ENCODE measurements at regions not wholly inside any gene's neighbourhood (a gene's known extent, or its start where the extent isn't known, plus 50 kb on each side); places are given as distances from the start of the nearest gene placed in this dataset.
A peak's percentile ranks its signal among the peaks of the same experiment; 100 is the strongest.

DNA sequence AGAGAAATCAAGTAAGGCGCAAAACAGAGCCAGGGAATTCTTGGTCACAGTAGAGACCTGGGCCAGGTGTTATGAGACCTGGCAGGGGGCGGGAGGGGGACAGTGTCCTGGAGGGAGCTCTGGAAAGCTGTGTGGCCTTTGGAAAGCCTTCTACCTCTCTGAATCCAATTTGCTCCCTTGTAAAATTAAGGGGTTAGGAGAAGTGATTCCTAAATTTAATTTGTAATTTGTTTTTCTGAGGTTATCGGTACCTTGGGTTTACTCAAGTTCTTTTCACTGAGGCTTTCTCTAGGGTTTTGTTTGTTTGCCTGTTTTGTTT is 920.8 kb downstream of the TYW1 start (continued):
- TF ChIP-seq, protein P1, sequence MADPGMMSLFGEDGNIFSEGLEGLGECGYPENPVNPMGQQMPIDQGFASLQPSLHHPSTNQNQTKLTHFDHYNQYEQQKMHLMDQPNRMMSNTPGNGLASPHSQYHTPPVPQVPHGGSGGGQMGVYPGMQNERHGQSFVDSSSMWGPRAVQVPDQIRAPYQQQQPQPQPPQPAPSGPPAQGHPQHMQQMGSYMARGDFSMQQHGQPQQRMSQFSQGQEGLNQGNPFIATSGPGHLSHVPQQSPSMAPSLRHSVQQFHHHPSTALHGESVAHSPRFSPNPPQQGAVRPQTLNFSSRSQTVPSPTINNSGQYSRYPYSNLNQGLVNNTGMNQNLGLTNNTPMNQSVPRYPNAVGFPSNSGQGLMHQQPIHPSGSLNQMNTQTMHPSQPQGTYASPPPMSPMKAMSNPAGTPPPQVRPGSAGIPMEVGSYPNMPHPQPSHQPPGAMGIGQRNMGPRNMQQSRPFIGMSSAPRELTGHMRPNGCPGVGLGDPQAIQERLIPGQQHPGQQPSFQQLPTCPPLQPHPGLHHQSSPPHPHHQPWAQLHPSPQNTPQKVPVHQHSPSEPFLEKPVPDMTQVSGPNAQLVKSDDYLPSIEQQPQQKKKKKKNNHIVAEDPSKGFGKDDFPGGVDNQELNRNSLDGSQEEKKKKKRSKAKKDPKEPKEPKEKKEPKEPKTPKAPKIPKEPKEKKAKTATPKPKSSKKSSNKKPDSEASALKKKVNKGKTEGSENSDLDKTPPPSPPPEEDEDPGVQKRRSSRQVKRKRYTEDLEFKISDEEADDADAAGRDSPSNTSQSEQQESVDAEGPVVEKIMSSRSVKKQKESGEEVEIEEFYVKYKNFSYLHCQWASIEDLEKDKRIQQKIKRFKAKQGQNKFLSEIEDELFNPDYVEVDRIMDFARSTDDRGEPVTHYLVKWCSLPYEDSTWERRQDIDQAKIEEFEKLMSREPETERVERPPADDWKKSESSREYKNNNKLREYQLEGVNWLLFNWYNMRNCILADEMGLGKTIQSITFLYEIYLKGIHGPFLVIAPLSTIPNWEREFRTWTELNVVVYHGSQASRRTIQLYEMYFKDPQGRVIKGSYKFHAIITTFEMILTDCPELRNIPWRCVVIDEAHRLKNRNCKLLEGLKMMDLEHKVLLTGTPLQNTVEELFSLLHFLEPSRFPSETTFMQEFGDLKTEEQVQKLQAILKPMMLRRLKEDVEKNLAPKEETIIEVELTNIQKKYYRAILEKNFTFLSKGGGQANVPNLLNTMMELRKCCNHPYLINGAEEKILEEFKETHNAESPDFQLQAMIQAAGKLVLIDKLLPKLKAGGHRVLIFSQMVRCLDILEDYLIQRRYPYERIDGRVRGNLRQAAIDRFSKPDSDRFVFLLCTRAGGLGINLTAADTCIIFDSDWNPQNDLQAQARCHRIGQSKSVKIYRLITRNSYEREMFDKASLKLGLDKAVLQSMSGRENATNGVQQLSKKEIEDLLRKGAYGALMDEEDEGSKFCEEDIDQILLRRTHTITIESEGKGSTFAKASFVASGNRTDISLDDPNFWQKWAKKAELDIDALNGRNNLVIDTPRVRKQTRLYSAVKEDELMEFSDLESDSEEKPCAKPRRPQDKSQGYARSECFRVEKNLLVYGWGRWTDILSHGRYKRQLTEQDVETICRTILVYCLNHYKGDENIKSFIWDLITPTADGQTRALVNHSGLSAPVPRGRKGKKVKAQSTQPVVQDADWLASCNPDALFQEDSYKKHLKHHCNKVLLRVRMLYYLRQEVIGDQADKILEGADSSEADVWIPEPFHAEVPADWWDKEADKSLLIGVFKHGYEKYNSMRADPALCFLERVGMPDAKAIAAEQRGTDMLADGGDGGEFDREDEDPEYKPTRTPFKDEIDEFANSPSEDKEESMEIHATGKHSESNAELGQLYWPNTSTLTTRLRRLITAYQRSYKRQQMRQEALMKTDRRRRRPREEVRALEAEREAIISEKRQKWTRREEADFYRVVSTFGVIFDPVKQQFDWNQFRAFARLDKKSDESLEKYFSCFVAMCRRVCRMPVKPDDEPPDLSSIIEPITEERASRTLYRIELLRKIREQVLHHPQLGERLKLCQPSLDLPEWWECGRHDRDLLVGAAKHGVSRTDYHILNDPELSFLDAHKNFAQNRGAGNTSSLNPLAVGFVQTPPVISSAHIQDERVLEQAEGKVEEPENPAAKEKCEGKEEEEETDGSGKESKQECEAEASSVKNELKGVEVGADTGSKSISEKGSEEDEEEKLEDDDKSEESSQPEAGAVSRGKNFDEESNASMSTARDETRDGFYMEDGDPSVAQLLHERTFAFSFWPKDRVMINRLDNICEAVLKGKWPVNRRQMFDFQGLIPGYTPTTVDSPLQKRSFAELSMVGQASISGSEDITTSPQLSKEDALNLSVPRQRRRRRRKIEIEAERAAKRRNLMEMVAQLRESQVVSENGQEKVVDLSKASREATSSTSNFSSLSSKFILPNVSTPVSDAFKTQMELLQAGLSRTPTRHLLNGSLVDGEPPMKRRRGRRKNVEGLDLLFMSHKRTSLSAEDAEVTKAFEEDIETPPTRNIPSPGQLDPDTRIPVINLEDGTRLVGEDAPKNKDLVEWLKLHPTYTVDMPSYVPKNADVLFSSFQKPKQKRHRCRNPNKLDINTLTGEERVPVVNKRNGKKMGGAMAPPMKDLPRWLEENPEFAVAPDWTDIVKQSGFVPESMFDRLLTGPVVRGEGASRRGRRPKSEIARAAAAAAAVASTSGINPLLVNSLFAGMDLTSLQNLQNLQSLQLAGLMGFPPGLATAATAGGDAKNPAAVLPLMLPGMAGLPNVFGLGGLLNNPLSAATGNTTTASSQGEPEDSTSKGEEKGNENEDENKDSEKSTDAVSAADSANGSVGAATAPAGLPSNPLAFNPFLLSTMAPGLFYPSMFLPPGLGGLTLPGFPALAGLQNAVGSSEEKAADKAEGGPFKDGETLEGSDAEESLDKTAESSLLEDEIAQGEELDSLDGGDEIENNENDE (IDR thresholded peaks at IDR 0.05; ENCODE audit: insufficient replicate concordance, low read length) = peak; percentile 15
- no peak for TF ChIP-seq SIX5 (IDR thresholded peaks at IDR 0.05; ENCODE audit: low read depth, low read length)
- TF ChIP-seq, protein P2, sequence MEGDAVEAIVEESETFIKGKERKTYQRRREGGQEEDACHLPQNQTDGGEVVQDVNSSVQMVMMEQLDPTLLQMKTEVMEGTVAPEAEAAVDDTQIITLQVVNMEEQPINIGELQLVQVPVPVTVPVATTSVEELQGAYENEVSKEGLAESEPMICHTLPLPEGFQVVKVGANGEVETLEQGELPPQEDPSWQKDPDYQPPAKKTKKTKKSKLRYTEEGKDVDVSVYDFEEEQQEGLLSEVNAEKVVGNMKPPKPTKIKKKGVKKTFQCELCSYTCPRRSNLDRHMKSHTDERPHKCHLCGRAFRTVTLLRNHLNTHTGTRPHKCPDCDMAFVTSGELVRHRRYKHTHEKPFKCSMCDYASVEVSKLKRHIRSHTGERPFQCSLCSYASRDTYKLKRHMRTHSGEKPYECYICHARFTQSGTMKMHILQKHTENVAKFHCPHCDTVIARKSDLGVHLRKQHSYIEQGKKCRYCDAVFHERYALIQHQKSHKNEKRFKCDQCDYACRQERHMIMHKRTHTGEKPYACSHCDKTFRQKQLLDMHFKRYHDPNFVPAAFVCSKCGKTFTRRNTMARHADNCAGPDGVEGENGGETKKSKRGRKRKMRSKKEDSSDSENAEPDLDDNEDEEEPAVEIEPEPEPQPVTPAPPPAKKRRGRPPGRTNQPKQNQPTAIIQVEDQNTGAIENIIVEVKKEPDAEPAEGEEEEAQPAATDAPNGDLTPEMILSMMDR (IDR thresholded peaks at IDR 0.05; ENCODE audit: control extremely low read depth in 1 of 3, insufficient read depth in 1 of 3, low read depth in 1 of 3, low read length in 3 of 3) = no peak
- no peak for TF ChIP-seq CEBPB (IDR thresholded peaks at IDR 0.05; ENCODE audit: low read depth, low read length)
- TF ChIP-seq HDAC6 (IDR thresholded peaks at IDR 0.05; ENCODE audit: low read depth, low read length) = no peak
- no peak for TF ChIP-seq POLR2AphosphoS5 (IDR thresholded peaks at IDR 0.05; ENCODE audit: low read depth, low read length)
- TF ChIP-seq TCF12 (IDR thresholded peaks at IDR 0.05; ENCODE audit: low read depth, low read length) = peak; percentile 98
- no peak for TF ChIP-seq EZH2 (IDR thresholded peaks at IDR 0.05; ENCODE audit: low read depth, low read length, severe bottlenecking)
- TF ChIP-seq CTBP2 (IDR thresholded peaks at IDR 0.05; ENCODE audit: borderline replicate concordance, insufficient read depth, insufficient read length, low read length) = no peak
- no peak for TF ChIP-seq TAF1 (IDR thresholded peaks at IDR 0.05; ENCODE audit: low read depth, low read length)
- no peak for TF ChIP-seq CREB1 (IDR thresholded peaks at IDR 0.05)

Measured in H1 (cell line).